ENCODE measurements at regions not wholly inside any gene's neighbourhood (a gene's known extent, or its start where the extent isn't known, plus 50 kb on each side); places are given as distances from the start of the nearest gene placed in this dataset.

DNA sequence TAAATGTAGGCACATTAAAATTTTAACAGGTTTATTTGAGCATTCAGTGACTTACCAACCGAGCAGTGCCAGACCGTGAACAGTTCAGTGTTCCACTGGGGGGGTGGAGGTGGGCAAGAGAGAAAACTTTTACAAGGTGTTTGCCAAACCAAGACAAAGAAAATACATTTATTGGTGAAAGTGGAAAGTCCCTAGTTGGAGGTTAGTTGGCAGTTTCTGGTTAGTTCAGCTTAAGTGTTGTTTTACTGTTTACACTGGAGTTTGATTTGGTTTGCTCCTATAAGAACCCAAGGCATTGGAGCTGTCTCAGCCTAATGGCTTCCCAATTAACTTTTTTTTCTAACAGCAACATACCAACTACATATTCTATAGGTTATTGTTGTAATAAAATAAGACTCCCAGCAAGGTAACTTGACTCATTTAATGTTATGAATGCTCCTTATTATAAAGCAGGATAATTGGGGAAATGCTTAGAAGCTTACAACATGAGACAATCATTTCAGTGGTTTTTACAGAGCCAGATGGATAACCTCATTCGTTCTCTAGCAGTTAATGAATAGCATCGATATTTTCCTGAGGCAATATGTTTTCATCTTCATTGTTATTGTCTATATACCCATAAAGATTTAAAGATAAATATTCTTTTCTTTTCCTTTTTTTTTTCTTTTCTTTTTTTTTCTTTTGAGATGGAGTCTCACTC is 115.8 kb downstream of the ETNK1 start:
- intact Hi-C loops (cut with DNase I) = no loop called here
- DNase-seq = no peak

DNA sequence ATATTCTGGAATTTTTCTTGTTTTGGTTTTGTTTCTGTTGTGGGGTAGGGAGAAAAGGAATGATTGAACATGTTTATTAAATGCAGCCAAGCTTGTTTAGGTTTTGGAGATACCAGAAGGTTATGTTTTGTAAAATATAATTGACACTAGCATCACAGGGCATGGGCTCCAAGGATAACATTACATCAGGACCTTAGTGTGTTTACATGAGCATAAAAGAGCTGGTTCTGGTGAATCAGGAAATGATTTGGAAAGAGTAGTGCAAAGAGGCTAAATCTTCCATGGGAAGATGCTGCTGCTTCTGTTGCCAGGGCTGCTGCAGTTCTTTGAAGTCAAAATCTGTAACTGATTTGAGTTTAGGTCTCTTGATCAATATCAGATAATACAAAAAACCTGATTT is 118.7 kb downstream of the ETNK1 start:
- no peak for DNase-seq
- intact Hi-C loops (cut with DNase I) = no loop called here

DNA sequence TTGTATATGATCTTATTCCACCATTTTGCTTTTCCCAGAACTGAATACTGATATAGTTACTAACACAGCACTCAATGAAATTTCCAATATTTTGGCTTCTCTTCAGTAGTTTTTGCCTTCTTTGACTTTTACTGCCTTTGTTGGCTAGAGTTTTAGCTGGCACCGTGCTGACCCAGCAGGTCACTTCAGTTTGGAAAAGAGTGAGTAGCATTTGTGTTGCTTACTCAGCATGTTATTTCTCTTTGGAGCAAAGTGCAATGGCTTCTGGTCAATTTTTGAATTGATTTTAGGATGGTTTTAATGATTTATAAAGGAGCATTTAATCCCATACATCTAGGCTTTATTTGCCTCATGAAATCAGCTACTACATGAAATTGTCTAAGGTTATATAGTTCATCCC is 119.2 kb downstream of the ETNK1 start:
- intact Hi-C loops (cut with DNase I) = no loop called here
- DNase-seq = no peak

DNA sequence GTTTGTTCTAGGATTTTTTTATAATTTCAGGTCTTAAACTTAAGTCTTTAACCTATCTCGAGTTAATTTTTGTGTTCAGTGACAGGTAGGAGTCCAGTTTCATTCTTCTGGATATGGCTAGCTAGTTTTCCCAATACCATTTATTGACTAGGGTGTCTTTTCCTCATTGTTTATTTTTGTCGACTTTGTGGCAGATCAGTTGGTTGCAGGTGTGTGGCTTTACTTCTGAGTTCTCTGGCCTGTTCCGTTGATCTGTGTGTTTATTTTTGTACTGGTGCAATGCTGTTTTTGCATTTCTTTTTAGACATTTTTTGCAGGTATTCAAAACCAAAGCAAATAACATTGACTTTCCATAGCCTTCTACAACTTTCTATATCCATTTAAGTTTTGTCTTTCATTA is 121.7 kb downstream of the ETNK1 start:
- intact Hi-C loops (cut with DNase I) = no loop called here
- no peak for DNase-seq

DNA sequence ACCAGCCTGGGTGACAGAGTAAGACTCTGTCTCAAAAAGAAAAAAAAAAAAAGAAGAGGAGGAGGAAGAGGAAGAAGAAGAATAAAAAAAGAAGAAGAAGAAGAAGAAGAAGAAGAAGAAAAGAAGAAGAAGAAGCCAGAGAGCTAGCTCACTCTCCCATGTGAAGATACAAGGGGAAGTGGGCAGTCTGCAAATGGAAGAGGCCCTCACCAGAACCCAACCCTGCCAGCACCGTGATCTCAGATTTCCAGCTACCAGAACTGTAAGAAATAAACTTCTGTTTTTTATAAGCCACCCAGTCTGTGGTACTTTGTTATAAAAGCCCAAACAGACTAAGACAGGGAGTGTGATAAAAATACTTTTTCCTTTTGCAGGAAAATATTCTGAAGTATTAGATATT is 130.7 kb downstream of the ETNK1 start:
- DNase-seq = no peak
- intact Hi-C loops (cut with DNase I) = no loop called here

DNA sequence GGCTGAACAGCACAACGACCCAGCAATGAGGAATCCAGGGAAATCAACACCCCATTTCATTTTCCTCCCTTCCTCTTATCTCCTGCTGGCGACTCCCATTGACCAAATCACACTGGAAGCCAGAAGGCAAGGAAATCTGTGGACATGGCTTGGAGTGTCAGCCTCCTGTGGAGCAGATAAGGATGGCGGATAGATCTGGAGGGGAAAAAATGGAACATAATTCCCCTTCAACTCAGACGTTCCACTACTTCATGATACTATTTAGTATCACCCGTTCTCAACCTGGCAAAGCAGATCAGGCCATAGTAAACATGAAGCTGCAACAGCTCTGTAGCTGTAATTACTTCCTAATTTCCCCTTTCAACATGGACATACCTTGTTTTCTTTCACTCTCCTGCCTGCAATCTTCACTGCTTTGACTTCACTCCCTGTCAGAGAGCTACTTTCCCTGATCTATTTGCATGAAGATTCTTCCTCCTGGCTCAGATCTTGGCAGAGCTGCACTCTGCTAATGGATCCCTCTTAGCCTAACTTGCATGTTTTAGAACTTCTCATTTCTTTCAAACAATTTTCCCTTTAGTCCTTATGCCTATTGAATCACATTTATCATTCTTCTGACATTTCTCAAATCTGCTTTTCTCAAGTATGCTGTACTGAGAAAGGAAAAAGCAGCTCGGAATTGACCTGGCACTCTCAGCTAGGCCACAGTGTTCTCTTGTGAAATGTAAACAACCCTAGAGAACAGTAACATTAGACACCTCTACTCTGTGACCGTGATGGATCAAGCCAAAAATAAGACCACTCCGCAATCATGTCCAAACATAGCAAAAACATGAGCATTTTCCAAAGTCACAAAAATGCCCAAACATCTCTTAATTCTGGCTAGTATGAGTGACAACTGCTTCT is 135.1 kb downstream of the ETNK1 start:
- no peak for DNase-seq
- intact Hi-C loops (cut with DNase I) = no loop called here

DNA sequence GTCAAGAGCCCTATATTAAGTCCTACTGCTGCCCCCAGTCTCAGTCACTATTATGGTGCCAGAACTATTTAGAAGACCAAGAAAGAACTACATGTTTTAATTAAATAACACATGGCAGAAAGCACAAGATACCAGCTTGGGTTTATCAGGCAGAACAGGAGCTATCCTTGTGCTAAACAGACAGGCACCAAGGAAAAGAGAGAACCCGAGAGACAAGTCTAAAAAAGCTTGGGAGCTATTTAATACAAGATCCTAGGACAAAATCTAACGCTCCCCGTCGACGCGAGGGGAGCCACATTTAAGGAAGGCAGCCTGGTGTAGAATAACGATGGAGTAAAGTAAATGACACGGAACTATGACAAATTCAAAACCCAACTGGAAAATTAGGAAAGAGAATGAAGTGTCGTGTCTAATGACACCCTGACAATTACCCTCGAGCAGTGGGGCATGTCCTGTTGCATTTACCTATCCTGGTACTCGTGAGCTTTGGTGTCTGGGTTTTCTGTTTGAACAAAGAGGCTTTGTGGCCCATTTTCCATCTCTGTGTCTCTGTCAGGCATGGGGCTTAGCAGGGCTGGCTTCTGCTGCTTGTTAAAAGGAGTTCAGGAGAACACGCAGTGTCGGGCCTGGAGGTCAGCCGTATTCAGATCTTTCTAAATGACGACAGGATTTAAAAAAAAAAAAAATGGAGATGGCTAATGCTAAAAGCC is 140.6 kb downstream of the ETNK1 start:
- DNase-seq = no peak
- intact Hi-C loops (cut with DNase I) = no loop called here

DNA sequence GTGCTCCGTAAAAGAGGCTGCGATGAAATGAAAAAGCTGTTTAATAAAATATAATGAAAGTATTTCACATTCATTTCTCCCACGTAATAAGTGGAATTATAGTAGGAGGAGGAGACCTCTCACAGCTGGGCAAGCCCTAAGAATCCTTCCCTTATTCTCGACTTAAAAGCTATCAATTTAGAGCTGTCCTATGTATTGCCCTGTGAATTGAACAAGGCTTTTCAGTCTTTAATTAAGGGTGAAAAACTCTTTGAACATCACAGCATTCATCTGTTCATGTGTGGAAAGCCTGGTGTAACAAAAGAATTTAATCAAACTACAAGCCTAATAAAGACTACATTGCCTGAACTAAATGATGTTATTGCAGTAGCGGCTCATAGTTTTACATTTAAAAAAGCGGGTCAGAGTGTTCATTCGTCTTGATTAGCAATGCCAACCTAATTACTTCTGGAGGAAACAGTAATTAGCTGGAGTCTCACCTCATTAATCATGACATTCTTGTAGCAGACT is 142.0 kb downstream of the ETNK1 start:
- no peak for DNase-seq
- intact Hi-C loops (cut with DNase I) = no loop called here

DNA sequence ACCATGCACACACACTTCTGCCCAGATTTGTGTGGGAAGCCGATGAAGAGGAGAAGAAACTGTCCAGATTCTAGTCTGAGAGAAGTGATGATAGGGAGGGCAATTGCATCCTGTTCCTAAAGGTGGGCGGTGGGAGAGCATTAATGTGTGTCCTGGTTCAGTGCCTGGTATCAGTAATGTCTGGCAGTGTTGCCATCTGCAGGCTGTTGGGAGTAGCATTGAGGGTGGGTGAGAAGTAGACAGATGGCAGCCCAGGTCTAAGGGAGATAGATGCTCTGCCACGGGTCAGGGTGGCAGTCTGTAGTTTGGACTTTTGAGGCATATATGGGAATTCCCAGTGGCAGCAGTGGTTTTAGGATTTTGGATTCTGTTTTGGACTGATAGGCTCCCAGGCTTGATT is 156.4 kb downstream of the ETNK1 start:
- intact Hi-C loops (cut with DNase I) = no loop called here
- no peak for DNase-seq

DNA sequence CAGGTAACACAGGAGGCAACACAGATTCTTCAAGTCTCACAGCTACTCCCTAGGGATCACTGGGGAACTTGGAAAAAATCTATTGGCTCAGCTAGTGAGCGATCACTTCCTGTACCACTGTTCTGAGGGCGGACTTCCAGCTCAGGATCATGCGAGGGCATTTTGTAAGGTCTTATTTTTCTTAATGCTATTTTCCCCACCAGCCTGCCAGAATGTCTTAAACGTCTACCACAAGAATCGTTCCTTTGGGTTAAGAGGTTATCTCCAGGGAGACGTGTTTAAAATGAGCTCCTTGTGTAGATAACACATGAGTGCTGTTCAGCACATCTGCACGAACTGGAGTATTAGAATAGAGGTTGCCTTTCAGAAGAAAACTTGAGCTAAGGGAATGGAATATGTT is 162.6 kb downstream of the ETNK1 start:
- DNase-seq = no peak
- intact Hi-C loops (cut with DNase I) = no loop called here

DNA sequence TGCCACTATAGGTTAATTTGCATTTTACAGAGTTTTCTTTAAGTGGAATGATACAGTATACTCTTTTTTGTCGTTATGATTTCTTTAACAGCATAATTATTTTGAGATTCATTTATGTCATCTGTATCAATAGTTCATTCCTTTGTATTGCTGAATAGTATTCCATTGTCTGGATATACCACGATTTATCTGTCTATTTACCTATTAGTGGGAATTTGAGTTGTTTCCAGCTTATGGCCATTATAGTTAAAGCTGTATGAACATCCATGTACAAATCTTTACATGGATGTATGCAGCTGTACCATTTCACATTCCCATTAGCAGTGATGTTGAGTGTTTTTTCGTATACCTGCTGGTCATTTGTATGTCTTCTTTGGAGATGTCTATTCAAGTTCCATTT is 163.9 kb downstream of the ETNK1 start:
- intact Hi-C loops (cut with DNase I) = no loop called here

DNA sequence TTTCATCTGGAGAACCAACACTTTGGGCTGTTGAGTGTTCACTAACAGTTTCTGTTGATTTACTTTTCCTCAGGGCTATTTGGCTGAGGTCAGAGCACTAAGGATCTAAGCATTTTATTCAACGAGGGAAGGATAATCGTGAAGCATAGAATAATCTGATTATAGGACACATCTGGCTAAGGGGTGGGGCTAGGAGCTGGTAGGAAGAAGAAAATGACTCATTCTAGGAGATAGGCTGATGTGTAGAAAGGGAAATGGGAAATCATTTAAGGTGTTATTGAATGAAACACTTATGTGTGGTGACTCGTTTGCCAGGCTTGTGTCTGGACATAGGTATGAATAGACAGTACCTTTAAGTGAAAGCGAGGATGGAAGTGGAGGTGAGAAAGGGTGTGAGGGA is 167.2 kb downstream of the ETNK1 start:
- intact Hi-C loops (cut with DNase I) = no loop called here
- DNase-seq = no peak

More for the DNA sequence above, 163.9 kb downstream of the ETNK1 start:
- DNase-seq = no peak

DNA sequence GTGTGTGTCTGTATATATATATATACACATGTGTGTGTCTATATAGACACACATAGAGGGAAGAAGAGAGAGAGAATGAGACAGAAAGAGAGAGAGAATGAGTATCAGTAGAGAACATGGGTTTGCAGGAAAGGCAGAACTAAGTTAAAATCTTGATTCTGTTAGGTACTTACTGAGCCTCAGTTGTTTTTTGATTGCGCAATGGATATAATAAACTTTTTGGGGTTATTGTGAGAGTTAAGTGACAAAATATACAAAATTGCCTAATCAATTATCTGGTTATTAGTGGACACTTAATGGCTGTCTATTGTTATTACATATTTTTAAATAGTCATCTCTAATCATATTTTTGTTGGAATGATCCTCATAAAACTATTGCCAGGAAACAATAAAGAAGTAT is 169.0 kb downstream of the ETNK1 start:
- no peak for DNase-seq

DNA sequence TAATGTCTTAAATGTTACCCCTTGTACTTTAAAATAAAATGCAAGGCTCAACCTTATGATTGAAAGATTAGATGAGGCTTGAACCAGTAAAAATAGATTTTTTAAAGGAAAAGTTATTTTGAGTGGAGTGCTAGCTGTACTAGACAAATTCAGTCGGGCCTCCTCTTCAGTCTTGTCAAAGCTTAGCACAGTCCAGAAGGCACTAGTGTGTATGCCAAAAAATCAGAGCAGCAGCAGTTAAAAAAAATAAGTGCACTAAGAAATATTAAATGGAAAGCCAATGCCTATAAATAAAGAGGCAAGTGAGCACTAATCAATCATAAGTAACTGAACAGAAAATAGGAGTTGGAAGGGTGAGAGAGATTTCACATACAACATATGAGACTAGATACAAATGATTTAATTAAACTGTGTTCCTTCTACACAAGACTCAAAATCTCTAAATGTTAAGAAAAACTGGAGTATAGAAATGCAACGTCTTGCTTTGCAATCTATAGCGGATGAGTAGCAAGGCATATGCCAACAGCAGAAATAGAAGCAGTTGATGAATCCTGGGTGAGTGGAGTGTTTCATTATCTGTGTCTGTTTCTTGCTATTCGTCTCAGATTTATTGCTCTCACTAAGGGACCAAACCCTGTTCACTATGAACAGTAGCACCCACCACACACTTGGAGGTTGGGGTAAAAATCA is 172.1 kb downstream of the ETNK1 start:
- DNase-seq = no peak
- intact Hi-C loops (cut with DNase I) = loop anchor here (1.0 kb wide), 1 partner anchor 15 kb away; no protein-coding TSS in a partner anchor

More for the DNA sequence above, 169.0 kb downstream of the ETNK1 start:
- intact Hi-C loops (cut with DNase I) = no loop called here

DNA sequence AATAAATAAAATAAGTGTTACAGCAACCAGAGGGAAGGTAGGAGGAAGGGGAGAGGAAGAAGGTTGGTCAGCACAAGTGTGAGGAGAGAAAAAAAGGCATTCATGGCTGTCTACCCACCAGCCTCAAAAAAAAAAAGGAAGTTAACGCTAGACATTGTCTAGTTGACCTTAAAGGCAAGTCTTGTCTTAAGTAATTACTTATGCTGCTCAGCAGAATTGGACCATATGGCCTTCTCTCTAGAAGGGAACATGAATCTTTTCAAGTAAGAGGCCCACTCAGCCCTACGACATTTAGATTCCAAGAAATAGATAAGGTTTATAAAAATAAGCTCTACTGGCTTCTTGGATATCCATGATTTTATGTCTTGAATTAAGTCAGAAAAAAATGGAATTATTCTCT is 172.7 kb downstream of the ETNK1 start:
- DNase-seq = no peak
- intact Hi-C loops (cut with DNase I) = no loop called here

DNA sequence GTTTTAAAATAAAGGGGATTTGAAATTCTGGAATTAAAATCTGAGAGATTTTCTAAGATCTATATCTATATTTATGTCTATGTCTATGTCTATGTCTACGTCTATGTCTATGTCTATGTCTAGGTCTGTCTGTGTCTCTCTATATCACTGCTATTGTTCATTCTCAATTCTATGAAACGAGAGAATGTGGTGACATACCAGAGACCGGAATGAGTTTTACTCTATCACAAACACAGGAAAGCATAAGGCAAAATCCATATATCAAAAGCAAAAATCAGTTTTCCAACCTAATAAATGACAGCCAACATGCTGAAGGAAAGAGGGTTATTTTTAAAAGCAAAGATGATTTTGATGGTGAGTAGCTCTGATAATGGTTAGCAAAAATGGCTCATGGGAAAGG is 173.1 kb downstream of the ETNK1 start:
- intact Hi-C loops (cut with DNase I) = no loop called here
- DNase-seq = no peak

DNA sequence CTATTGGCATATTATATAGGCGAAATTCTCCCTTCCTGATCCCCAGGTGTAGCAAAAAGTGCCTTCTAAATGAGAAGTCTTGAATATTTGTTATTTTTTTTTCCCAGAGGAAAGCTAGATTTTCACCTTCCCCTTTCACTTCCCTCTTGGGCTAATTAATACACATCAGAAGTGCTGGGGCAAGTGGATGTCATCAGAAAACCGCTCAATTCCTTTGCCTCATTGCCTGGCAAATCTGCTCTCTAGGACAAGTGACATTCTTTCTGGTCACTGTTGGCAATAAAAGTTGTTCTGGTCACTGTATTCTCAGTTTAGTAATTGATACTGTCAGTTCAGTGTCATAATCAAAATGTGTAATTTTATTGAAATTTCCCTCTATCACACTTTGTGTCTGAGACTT is 174.5 kb downstream of the ETNK1 start:
- DNase-seq = no peak
- intact Hi-C loops (cut with DNase I) = no loop called here

DNA sequence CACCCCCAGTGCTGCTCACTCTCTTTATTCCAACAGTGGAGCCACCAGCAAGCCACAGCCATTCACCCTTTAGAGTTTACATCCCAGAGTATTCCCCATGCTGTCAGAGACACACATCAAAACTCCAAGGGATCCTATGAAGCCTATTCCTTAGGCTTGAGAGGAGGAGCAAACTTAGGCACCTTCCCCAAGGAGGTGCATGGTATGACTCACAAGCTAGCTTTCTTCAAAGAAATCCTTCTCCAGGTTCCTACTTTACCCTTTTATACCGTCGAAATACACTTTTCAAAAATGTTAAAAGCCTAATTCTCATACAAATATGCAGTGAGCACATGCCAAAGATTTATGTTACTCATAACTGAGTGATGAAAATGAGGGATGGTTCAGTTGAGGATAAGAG is 175.4 kb downstream of the ETNK1 start:
- intact Hi-C loops (cut with DNase I) = no loop called here
- DNase-seq = no peak

DNA sequence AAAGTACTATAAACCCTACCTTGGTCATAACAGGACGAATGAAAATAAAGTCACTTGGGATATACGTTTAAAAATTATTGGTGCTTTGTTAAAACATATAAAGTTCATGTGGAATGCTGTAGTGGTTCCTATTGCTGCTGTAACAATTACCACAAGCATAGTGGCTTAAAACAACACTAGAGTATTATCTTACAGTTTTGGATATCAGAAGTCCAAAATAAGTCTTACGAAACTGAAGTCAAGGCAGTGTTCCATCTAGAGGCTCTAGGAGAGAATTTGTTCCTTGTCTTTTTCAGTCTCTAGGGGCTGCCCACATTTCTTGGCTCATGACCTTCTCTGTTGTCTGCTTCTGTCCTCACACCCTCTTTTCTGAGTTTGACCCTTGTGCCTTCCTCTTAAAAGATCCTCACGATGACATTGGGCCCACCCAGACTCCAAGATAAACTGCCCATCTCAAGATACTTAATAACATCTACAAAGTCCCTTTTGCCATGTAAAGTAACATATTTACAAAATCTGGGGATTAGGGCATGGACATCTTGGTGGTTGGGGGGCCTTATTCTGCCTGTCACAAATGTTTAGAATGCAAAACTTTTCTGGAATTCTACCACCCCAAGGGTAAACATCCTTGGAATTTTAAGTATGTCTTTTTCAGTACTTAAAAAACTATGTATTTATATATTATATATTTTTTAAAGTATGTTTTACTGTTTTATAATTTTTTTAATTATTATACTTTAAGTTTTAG is 178.1 kb downstream of the ETNK1 start:
- intact Hi-C loops (cut with DNase I) = no loop called here
- no peak for DNase-seq

DNA sequence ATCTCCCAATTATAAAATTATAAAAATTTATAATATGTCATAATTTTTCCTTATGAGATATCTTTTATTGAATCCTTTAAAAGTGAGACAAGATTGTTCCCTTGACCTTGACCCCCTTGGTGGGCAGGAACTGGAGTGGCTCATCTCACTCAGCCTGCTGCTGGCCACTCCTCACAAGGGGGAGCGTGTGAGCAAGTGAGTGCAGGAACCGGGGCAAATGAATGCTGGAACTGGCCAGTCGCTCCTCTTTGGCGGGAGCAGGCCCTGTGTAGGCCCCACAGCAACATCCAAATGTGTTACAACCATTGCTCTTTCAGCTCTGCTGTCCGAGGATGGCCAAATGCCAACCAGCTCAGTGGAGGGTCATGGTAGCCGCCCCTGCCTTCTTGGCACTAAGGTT is 178.8 kb downstream of the ETNK1 start:
- no peak for DNase-seq
- intact Hi-C loops (cut with DNase I) = no loop called here
